Prostate gland (tissue), 1 donor: ENCODE measurements at regions not wholly inside any gene's neighbourhood (a gene's known extent, or its start where the extent isn't known, plus 50 kb on each side); places are given as distances from the start of the nearest gene placed in this dataset.

Source experiments
- POLR2A ChIP-seq: fragments of 450-650 bp; IDR thresholded peaks from one replicate; pipeline ENCODE4 v1.6.1; 2016; ENCODE audit warnings: antibody characterized with exemption, mild to moderate bottlenecking
- POLR2AphosphoS5 ChIP-seq: sonication (generic); formaldehyde crosslinking; IDR thresholded peaks from one replicate; pipeline ENCODE4 v1.6.1; 2017; ENCODE audit warnings: antibody characterized with exemption

GRCh38 chr9:1261879-1262766 lies 212.0 kb downstream of the DMRT2 start:
- TF ChIP-seq POLR2AphosphoS5 (no peak), POLR2A (no peak)
